ENCODE measurements at regions not wholly inside any gene's neighbourhood (a gene's known extent, or its start where the extent isn't known, plus 50 kb on each side); places are given as distances from the start of the nearest gene placed in this dataset.

DNA sequence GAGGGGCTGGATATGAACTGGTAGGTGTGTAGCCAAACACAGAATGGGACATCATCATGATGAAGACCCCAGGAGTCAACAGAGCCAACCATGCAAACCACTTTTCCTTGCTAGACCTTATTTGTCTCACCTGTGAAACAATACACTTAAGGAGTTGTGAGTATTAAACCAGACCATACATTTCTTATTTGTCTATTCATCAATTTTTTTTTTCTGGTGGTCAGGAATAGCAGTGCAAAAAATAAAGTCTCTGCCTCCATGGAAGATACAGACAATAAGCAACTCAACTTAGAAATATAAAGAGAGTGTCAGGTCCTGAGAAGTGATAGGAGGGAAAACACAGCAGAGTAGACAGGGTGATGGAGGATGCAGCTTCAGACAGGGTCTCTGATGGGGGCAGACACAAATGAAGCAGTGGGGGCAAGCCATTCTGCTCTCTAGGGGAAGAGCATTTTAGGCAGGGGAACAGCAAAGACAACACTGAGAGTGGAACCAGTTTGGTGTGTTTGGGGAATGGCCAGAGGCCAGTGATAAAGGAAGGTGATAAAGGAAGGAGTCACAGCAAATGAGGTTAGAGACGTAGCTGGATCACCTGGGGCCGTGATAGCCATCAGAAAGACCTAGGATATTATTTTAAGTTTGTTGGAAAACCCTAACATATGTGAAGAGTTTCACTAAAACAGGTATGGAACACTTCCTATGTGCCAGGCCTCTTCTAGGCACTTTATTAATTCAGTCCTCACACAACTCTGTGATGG is 256.2 kb downstream of the MAN2A1 start:
- DNase-seq: no peak

DNA sequence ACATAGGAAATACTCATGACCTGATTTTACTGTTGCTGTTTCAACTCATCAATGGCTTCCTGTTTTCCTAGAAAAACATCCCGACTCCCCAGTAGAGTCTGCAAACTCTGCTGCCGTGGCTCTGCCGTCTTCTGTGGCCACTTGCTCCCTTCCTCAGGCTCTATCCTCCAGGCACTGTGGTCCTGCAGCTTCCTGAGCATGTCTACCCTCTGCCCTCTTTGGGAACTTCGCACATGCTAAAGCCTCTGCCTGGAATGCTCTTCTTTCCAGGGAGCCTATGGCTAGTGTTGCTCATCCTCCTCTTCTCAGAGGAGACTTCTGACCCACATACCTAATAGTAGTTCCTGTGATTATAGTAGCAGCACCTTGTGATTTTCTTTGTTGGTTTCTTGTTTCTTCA is 256.9 kb downstream of the MAN2A1 start:
- DNase-seq: no peak

DNA sequence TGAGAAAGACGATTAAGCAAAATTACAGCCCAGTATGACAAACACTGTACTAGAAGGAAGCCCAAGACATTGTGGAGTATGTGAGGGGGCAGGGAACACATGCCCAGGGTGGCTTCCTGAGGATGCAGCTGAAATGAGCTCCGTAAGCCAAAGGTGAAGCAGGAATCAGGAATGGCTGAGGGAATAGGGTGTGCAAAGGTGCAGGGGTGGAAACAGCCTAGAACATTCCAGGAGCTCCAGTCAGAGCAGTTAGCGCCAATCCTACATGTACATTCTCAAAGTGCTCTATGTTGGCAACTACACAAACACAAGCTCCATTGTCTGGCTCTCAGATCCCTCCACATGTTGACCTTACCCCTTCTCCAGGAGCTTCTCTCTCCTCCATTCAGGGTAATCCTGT is 257.9 kb downstream of the MAN2A1 start:
- no peak for DNase-seq

DNA sequence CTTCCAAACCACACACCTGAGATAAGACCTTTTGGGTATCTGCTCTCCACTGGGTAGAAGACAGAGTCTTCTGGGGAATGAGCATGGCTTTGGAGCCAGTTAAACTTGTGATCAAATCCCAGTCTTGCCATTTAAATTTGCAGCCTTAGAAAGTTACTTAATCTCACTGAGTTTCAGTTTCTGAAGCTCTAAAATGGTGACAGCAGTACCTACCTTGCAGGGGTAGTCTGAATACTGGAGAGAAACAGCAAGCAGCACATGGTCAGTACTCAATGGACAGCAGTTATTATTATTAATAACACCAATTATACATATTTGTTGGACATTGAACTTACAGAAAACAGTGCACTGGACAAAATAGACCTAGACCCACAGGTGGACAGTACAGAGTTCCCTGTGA is 260.9 kb downstream of the MAN2A1 start:
- no peak for DNase-seq

DNA sequence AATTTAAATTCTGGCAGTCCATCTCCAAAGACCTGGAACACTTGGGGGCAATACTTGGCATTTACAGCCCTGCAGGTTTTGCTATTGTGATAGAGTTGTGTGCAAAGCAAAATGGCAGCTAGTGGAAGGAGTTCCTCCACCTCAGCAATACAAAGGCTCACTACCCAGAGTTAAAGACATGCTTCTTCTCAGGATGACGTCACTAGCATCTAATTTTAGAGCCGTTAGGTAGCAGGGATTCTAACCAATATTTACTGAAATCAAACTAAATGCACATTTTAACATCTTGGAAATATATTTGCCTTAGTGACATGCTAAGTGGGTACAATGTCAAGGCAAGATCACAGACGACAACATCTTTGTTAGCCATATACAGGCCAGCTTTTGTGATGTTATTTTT is 261.6 kb downstream of the MAN2A1 start:
- DNase-seq: no peak

DNA sequence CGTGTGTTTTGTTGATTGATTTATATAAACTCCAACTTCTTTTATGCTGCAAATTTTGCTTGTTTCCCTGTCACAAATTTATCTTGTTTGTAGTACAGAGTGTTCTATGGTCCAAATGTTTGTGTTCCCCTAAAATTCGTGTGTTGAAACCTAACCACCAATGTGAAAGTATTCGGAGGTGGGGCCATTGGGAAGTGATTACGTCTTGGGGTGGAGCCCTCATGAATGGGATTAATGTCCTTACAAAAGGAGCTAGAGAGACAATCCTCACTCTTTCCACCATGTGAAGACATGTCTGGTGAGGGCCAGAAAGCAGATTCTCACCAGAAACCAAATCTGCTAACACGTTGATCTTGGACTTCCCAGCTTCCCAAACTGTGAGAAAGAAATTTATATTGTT is 262.0 kb downstream of the MAN2A1 start:
- no peak for DNase-seq

DNA sequence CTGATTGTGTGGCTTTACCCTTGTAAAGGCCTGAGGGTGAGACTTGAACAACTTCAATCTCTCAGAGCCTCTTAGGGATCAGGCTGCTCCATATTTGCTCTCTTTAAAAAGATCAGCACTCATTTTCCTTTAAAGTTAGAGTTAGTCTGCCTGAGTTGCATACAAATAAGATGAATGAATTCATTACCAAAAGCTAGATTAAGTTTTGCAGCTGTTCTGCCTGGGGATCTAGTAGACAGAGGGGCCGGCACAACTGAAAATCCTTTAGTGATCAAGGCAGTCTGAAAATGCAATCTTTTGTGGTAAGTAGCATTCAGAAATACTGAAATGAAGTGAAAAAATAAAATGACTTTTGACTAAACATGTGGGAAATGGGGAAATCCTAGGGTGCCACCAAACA is 264.0 kb downstream of the MAN2A1 start:
- DNase-seq: no peak

DNA sequence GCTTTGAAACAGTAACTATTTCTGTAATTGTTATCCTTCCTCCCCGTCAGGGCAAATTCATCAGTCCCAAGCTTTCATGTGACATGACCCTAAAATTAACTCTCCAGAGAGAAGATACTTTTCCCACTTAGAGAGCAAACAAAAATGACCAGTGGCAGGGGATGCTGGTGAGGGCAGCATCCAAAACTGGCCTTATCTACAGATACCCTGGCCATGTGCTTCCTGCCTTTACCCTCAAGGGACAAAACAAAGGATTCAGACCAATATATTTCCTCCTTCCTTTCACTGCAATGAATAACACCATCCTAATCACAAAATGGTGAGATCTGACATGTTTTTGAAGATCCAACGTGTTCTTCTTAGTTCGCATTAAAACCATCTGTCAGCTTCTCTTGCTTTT is 267.2 kb downstream of the MAN2A1 start:
- no peak for DNase-seq

DNA sequence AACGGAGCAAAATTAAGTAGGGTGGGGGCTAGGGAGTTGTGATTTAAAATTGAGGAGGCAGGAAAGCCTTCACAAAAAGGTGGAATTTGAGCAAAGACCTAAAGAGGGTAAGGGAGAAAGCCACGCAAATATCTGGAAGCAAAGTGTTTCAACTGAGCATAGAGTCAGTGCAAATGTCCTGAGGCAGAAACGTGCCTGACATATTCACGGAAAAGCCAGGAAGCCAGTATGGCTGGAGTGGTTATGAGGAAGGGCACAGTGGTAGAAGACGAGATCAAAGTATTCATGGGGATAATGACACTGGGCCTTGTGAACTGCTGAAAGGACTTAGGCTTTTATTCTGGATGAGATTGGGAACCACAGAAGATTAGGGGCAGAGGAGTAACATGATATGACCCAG is 268.4 kb downstream of the MAN2A1 start:
- no peak for DNase-seq

DNA sequence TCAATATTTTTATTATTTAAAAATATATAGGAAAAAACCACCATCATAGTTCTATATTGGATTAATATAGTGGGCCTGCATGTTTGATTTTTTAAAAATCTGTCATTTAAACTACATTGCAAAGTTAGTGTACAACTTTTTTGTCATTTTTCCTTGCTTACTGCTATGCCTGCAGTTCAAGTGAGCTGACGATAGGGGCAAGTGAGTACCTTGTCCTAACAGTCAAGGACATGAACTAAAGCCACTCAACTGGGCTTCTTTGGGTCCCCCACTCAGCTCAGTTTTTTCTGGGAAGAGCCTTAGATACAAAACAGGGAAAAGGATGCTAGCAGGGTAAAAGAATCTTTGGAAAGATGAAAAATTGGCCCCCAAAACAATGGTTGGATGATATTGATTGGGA is 269.9 kb downstream of the MAN2A1 start:
- no peak for DNase-seq

DNA sequence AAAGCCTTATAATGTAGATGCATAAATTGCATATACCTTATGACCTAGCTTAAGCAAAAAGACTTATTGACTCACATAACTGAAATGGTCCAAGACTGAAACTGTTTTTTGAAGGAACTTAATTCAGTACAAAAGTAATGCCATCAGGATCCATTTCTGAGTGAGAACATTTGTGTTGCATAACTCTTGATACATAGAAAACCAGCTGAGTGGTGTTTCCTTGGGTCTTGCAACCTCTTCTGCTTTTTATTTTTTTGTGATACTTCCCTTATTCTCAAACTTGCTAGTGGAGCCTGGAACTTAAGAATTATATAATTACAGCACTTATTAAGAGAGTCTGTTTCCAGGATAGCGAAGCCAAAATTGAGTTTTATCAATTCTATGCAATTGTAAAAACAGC is 272.0 kb downstream of the MAN2A1 start:
- no peak for DNase-seq

DNA sequence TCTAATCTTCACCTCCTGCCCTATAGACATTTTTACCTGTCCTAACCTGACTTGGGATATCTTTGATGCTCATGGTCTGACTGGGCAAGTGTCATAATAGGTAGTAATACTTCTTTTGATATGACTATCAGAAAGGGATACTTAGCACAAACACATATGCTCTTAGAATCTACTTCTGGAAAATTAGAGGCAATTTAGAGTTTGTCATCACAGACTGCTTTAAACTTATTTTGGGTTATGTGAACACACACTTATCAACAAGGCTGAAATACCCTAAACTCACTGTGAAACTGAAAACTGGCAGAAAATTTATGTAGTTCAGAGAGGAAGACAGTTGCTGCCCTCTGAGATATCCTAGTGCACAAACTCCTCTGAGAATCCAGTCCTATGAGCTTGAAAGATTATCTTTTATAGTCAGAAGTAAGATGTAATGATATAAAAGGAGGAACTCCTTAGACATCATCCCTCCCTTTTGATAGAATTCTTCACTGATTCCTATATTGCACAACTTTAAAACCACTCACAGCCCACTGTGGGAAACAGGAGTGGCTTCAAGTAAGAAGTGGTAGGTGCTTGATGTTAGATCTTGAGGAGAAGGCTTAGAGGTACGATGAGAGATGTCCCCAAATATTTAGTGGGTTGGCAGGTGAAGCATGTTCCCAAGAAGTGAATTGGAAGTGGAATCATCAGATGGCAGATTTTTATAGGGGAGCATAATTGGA is 273.3 kb downstream of the MAN2A1 start:
- DNase-seq: no peak

DNA sequence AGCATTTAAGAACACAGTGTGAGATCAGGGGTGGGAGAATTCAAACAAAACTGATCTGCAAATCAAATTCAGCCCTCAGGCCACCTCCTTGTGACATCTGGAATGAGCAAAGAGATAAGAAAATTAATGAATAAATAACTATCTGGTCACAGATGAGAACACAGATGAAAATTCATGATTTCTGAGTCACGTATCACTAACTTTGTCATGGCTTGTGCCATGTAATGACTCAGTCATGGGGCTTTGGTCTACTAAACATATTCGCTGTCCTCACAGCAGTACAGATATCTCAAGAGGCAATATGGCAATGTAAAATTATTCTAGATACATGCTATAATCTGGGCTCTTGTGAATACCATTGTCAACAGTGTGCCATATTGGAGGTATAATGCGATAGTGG is 274.4 kb downstream of the MAN2A1 start:
- DNase-seq: no peak

DNA sequence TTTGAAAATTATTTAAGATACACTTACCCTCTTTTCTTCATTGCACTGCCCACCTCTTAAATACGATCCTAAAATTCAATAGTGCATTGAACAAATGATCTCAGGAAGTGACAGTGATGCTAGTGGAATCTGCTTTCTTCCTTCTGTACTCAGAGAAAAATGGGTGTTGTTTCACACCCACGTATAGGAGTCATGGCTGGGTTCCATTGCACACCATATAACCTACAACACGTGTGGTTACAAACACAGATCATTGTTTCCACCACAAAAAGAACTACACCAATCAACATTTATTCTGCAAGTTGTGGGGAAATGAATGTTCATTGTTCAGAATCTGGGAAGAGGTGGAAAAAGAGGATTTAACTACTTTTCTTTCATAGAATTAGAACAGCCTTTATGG is 275.9 kb downstream of the MAN2A1 start:
- DNase-seq: no peak

DNA sequence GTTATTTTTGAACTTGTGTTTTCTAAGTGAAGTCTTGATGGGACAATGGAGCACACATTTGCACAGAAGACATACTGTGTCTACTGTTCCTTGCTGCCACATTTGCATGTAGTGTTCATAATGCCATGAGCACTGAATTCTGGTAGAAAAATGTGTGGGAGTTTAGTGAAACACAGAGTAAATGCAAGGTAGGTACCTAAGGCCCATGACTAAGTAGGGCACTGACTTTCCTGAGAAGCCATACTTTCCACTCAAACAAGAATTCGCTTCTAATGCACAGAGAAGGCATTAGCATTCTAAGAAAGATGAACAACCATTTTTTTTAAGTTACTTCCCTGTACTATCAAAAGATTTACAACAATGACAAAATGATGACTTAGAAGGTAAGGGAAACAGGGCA is 282.2 kb downstream of the MAN2A1 start:
- DNase-seq: no peak

DNA sequence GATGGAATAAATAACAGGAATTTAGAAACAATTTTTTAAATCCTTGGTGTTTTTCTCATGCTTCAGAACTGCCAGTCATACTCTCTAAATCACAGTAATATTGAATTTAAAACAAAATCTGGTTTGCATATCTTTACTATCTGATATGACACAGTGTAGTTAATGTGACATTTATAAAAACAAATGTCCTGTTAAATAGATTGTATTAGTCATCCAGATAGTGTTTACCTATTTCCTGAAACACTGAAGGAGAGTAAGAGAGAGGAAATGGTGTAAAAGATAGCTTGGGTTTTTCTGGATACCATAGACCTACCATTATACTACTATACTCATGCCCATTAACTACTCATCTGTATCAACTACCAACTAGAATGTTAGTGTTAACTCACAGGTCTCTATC is 292.3 kb downstream of the MAN2A1 start:
- no peak for DNase-seq

DNA sequence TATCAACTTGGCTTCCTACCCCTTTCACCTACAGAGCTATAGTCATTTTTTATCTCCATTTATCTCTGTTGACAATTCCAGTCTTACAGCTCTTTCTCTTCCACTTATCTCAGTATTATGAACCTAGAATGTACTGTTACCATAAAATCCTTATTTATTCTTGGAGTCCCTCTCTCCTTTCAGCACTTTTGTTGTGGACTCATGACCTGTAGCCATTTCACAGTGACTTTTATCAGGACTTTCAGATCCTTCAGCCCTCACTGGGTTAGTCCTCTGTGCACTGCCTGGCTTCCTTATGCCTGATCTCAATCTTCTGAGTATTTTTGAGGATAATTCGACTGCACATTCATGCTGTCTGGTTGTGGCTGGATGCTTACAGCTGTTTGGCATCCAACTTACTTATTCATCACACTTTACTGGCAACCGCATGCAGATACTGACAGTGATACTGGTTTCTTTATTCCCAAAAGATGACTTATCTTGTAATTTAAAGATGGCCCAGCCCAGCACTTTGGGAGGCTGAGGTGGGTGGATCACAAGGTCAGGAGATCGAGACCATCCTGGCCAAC is 293.3 kb downstream of the MAN2A1 start:
- DNase-seq: no peak

DNA sequence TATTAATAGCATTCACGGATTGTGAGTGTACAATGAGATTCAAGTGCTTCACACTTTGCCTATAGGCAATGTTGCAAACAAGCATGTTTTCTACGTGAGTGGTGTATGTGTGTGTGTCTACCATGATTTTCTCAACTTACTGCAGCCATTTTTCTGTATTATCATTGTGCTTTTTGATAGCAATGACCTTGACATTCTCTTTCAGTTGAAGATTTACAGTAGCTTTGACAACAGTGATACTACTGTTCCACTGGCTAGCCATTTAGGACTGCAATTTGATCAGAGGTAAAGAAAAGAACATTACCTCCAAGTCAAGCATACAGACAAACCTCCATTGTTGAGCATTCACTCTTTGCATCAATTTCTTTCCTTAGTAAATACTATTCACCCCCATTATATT is 297.0 kb downstream of the MAN2A1 start:
- DNase-seq: no peak

DNA sequence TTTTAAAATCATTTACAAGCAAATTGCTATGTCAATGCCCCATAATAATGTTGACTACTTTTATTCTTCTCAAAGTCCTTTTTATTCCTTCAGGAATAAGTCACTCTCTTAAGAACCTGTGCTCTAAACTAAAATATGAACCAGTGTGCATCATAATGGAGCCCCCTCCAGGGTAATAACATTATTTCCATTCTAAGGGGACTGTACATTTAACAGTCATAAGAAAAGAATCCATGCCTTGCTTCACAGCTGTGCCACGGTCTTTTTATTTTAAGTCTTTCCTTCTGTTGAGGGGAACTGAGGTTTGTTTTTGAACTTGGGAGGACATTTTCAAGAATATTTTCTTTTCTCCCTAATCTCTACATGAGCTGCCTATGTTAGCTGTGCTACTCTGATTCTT is 297.6 kb downstream of the MAN2A1 start:
- DNase-seq: no peak

DNA sequence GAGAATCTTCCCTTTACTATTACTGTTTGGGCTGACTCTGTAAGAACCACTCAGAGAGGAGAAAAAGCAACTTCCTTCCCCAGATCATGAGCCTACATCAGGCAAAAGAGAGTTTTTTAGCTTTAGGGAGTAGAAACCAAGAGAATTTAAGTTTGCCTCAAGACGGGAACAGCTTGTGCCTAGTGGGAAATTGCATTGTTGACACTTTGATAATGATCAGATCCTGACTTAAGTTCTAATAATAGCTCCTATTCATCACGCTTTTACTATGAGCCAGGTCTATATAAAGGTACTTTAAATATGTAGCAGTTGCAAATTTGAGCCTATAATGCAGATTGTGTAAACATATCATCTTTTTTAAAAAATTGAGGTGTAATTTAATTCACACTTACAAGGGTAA is 298.2 kb downstream of the MAN2A1 start:
- no peak for DNase-seq

DNA sequence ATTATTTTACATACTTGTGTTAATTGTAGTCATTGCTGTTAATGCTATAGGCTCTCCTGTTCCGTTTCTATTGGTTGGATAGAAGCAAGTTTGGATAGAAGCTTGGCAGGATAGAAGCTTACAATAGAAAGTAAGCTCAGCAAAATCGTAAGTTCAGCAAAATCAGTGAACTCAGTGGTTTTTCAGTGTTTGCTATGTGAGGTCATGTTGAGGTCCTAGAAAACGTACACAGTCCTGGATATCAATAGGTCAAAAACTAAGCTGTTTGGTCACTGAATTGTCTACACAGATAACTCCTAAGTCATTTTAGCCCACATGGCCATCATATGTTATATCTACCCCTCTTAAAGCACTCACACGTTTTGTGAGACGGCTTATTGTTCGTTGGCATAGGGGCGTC is 299.4 kb downstream of the MAN2A1 start:
- no peak for DNase-seq

DNA sequence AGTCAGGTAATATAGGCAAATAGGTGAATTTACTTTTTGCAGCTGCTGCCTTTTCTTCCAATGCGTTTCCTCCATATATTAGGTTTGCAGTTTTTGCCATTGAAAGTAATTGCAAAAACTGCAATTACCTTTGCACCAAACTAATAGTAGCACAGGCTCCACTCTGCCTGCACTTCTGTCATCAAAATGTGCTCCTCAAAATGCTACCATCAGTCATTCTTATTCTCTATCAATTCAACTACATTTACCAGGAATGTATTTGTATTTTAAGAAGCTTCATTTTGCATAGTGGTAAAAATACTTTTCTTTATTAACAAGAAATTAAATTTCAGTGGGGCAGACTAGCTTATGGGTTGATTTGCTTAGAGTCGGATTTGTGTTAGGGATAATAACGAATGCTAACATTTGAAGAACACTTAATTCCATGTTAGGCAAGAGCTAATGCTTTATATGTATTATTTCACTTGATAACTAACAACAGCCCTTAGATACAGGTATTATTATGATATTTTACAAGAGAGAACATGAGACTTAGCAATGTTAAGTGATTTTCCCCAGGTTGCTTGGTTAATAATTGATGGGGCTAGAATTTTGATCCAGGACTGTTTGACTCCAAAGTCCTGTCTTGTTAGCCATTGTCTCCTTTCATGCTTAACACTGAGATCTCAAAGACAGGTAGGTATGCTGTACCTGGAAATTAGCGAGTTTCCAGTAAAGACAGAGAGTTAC is 300.4 kb downstream of the MAN2A1 start:
- no peak for DNase-seq

DNA sequence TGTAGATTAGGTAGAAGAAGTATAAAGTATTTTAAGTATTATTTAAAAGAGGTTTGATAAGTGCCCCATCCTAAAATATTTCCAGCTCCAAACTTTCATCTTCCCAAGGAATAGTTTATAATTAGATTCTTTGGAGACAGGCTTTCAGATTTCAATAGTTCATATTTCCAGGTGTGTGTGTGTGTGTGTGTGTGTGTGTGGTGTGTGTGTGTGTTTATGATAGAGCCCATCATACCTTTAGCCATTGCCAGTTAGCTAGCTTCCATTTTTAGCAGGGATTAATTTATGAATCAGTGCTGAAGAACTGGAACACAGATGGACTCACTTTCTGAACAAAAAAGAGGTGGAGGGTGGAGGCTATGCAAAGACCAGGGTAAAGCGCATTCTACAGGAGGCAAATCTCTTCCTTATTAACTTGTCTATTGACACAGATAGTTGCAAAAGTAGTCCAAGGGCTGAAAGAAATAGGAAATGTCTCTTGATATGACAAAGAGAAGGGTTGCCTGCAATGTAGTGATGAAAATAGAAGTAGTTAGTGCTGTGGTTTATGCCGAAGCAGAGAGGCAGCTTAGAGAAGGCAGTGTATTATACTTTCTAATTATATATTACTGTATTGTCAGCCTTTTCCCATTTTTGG is 301.1 kb downstream of the MAN2A1 start:
- DNase-seq: no peak

Data from stimulated activated CD4-positive, alpha-beta T cell treated with anti-CD3 and anti-CD28 coated beads, Interleukin-4, amount 100 ng/mL, for 4 hours (primary cell).